ENCODE measurements at regions not wholly inside any gene's neighbourhood (a gene's known extent, or its start where the extent isn't known, plus 50 kb on each side); places are given as distances from the start of the nearest gene placed in this dataset.
"Not testable (repeated sequence)": the region's sequence is repeated elsewhere in the genome, so short reads cannot be mapped to it uniquely, and the experiment has no call there.

GRCh38 chr7:81293806-81294205, 375.0 kb upstream of the SEMA3C start:
- TF ChIP-seq POLR2AphosphoS5 (IDR thresholded peaks at IDR 0.05; ENCODE audit: insufficient read depth in 1 of 2, low read depth in 1 of 2) (no peak), POLR2A (IDR thresholded peaks at IDR 0.05) (no peak)
- TF ChIP-seq, protein P1, sequence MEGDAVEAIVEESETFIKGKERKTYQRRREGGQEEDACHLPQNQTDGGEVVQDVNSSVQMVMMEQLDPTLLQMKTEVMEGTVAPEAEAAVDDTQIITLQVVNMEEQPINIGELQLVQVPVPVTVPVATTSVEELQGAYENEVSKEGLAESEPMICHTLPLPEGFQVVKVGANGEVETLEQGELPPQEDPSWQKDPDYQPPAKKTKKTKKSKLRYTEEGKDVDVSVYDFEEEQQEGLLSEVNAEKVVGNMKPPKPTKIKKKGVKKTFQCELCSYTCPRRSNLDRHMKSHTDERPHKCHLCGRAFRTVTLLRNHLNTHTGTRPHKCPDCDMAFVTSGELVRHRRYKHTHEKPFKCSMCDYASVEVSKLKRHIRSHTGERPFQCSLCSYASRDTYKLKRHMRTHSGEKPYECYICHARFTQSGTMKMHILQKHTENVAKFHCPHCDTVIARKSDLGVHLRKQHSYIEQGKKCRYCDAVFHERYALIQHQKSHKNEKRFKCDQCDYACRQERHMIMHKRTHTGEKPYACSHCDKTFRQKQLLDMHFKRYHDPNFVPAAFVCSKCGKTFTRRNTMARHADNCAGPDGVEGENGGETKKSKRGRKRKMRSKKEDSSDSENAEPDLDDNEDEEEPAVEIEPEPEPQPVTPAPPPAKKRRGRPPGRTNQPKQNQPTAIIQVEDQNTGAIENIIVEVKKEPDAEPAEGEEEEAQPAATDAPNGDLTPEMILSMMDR (IDR thresholded peaks at IDR 0.05), result no peak
- H3K9me3 ChIP-seq, result no peaks in the 10 kb centered on the region
- H3K36me3 ChIP-seq, result no peaks in the 10 kb centered on the region
- H3K4me3 ChIP-seq, result no peak overlapping the region
- no peaks in the 10 kb centered on the region for H3K27me3 ChIP-seq
- intact Hi-C loops (cut with DNase I), result no loop called here
- DNase-seq (ENCODE audit: extremely low spot score in 2 of 2), result no peak
- no peak overlapping the region for H3K27ac ChIP-seq
- H3K4me1 ChIP-seq, result peaks cover 2% of the 10 kb centered on the region

DNA sequence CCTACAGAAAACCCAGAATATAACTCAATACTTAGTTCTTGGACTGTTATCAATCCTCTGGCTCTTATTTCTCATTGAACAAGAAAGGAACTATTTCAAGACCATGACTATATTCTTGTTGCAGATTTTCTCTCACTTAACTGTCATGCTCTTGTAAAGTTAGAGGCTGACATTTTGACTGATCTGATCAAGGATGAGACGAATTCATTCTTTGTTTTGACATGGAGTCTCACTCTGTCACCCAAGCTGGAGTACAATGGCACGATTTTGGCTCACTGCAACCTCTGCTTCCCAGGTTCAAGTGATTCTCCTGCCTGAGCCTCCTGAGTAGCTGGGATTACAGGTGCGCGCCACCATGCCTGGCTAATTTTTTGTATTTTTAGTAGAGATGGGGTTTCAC, 367.9 kb upstream of the SEMA3C start:
- H3K27me3 ChIP-seq; DNase-seq (ENCODE audit: extremely low spot score in 2 of 2); H3K9me3 ChIP-seq; H3K36me3 ChIP-seq; intact Hi-C loops (cut with DNase I); H3K27ac ChIP-seq; H3K4me1 ChIP-seq; H3K4me3 ChIP-seq: not testable (repeated sequence)

GRCh38 chr7:81285142-81285871, 366.5 kb upstream of the SEMA3C start:
- Histone ChIP-seq H3K4me3 (no peak overlapping the region), H3K27ac (no peak overlapping the region), H3K4me1 (no peaks in the 10 kb centered on the region), H3K36me3 (no peaks in the 10 kb centered on the region), H3K27me3 (no peaks in the 10 kb centered on the region), H3K9me3 (no peaks in the 10 kb centered on the region)
- TF ChIP-seq, protein P1 (IDR thresholded peaks at IDR 0.05), result no peak
- TF ChIP-seq POLR2A (IDR thresholded peaks at IDR 0.05) (no peak), POLR2AphosphoS5 (IDR thresholded peaks at IDR 0.05; ENCODE audit: insufficient read depth in 1 of 2, low read depth in 1 of 2) (no peak)
- DNase-seq (ENCODE audit: extremely low spot score in 2 of 2), result no peak
- intact Hi-C loops (cut with DNase I), result no loop called here

- no peaks in the 10 kb centered on the region for H3K27me3 ChIP-seq
- H3K27ac ChIP-seq, result no peak overlapping the region
- DNase-seq (ENCODE audit: extremely low spot score in 2 of 2), result no peak
- no peaks in the 10 kb centered on the region for H3K9me3 ChIP-seq
- TF ChIP-seq POLR2AphosphoS5 (IDR thresholded peaks at IDR 0.05; ENCODE audit: insufficient read depth in 1 of 2, low read depth in 1 of 2) (no peak), POLR2A (IDR thresholded peaks at IDR 0.05) (no peak)
- TF ChIP-seq, protein P1 (IDR thresholded peaks at IDR 0.05), result no peak
- no peaks in the 10 kb centered on the region for H3K36me3 ChIP-seq
- no peaks in the 10 kb centered on the region for H3K4me1 ChIP-seq
- no peak overlapping the region for H3K4me3 ChIP-seq
- intact Hi-C loops (cut with DNase I), result no loop called here
Observed at GRCh38 chr7:81284576-81284975, 365.7 kb upstream of the SEMA3C start.

DNA sequence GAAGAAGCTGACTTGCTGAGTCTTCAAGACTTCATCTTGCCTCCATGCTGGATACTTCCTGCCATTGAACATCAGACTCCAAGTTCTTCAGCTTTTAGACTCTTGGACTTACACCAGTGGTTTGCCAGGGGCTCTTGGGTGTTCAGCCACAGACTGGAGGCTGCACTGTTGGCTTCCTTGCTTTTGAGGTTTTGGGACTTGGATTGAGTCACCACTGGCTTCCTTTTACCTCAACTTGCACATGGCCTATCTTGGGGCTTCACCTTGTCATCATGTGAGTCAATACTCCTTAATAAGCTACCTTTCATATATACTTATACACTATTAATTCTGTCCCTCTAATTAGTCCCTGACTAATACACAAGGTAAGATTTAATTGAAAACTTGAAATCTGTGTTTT, 361.7 kb upstream of the SEMA3C start:
- no peaks in the 10 kb centered on the region for H3K27me3 ChIP-seq
- H3K36me3 ChIP-seq, result no peaks in the 10 kb centered on the region
- TF ChIP-seq, protein P1 (IDR thresholded peaks at IDR 0.05), result no peak
- H3K4me3 ChIP-seq, result no peak overlapping the region
- H3K27ac ChIP-seq, result no peak overlapping the region
- intact Hi-C loops (cut with DNase I), result no loop called here
- no peak for DNase-seq (ENCODE audit: extremely low spot score in 2 of 2)
- no peaks in the 10 kb centered on the region for H3K9me3 ChIP-seq
- H3K4me1 ChIP-seq, result no peaks in the 10 kb centered on the region
